ENCODE measurements at regions not wholly inside any gene's neighbourhood (a gene's known extent, or its start where the extent isn't known, plus 50 kb on each side); places are given as distances from the start of the nearest gene placed in this dataset.
"Not testable (repeated sequence)": the region's sequence is repeated elsewhere in the genome, so short reads cannot be mapped to it uniquely, and the experiment has no call there.

DNA sequence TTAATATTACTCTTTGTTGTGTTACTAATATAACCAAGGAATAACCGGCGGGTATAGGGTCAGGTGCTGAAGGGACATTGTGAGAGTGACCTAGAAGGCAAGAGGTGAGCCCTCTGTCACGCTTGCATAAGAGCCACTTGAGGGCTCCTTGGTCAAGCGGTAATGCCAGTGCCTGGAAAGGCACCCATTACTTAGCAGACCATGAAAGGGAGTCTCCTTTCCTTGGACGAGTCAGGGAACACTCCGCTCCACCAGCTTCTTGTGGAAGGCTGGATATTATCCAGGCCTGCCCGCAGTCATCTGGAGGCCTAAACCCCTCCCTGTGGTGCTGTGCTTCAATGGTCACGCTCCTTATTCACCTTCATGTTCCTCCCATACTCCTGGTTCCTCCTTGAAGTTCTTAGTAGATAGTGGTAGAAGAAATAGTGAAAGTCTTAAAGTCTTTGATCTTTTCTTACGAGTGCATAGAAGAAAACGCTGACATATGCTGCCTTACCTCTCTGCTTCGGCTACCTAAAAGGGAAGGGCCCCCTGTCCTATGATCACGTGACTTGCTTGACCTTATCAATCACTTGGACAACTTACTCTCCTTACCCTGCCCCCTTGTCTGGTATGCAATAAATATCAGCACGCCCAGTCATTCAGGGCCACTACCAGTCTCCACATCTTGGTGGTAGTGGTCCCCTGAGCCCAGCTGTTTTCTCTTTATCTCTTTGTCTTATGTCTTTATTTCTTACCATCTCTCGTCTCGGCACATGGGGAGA, 59.6 kb upstream of the DMRTB1 start:
- 88% methylated on average over 15 of the region's 15 CpGs for whole genome bisulfite sequencing
- H3K27me3 ChIP-seq (ENCODE audit: control insufficient read depth, insufficient read depth); DNase-seq; intact Hi-C loops (cut with DNase I); H3K4me1 ChIP-seq (ENCODE audit: control insufficient read depth, insufficient read depth, low read length); H3K27ac ChIP-seq (ENCODE audit: low read length); ATAC-seq; H3K4me3 ChIP-seq (ENCODE audit: low read length); H3K9me3 ChIP-seq (ENCODE audit: control insufficient read depth, low read length): not testable (repeated sequence)

DNA sequence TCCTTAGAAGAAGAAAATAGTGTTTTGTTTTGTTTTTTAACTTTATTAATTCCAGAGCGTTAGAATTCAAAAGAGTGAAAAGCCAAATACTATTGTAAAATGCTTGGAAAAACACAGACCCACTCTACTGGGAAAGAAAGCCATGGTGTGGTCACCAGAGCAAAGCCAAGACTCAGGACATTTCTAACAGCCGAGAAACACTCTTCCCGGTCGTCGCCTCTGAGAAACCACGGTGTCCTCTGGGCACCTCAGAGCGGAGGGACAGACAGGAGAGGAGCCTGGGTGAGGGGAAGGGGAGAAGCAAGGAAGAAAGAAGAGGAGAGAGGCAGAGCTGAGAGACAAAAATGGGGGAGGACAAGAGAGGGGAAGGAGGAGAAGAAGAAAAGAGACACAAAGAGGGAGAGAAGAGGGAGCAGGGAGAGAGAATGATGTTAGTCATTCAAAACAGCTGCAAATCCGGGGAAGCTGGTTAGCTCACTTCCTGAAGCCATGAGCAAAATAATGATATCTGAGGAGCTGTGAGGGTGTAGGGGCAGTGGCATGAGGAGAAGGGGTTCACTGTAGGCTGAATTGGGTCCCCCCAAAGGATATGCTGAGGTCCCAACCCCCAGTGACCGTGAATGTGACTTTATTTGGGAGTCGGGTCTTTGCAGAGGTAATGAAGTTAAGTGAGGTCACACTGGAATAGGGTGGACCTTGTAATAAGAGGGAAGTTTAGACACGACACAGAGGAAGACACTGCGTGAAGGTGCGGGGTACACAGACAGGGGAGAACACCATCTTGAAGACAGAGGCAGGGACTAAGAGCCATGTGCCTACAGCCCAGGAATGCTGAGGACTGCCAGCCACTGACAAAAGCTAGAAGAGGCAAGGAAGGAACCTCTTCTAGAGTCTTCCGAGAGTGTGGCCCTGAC, 58.2 kb upstream of the DMRTB1 start:
- H3K4me3 ChIP-seq (ENCODE audit: low read length) = no peak overlapping the region
- DNase-seq (no peak), ATAC-seq (no peak)
- H3K27ac ChIP-seq (ENCODE audit: low read length) = no peak overlapping the region
- no peaks in the 10 kb centered on the region for H3K9me3 ChIP-seq (ENCODE audit: control insufficient read depth, low read length)
- no peaks in the 10 kb centered on the region for H3K4me1 ChIP-seq (ENCODE audit: control insufficient read depth, insufficient read depth, low read length)
- H3K27me3 ChIP-seq (ENCODE audit: control insufficient read depth, insufficient read depth) = no peaks in the 10 kb centered on the region
- WGBS = 79% methylated on average over 14 of the region's 14 CpGs
- intact Hi-C loops (cut with DNase I) = no loop called here

DNA sequence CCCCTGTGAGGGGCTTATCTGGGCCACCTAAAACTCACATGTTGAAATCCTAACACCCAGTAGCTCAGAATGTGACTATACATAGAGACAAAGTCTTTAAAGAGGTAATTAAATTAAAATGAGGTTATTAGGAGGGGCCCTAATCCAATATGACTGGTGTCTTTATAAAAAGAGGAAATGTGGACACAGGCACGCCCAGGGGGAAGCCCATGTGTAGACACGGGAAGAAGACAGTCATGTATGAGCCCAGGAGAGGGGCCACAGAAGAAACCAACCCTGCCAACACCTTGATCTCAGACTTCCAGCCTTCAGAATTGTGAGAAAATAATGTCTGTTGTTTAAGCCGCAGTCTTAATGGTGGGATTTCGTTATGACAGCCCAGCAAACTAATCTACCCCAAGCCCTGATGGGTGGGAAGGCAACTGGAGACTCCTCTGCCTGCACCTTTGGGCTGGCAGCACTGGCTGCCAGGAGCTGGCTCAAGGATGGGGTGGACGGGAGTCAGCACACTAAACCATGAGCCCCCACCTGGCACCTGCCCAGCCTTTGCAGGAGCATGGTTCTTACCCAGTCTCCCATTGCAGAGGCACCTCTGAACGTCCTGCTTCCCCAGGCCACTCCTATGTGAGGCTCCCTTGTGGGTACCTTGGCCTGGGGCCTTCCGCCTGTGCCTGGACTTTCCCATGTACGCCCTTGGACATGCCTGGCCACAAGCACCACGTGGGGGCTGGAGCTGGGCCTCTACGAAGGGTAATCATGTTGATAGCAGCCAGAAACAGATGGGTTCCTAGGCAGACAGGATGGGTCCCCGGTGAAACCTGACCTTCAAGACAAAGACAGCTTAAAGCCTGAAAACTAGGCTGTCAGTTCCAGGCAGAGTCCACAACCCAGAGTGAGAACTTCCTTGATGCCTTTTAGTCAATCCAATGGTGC, 57.1 kb upstream of the DMRTB1 start:
- 83% methylated on average over 11 of the region's 11 CpGs for WGBS
- ATAC-seq = no peak
- no peak overlapping the region for H3K27ac ChIP-seq (ENCODE audit: low read length)

DNA sequence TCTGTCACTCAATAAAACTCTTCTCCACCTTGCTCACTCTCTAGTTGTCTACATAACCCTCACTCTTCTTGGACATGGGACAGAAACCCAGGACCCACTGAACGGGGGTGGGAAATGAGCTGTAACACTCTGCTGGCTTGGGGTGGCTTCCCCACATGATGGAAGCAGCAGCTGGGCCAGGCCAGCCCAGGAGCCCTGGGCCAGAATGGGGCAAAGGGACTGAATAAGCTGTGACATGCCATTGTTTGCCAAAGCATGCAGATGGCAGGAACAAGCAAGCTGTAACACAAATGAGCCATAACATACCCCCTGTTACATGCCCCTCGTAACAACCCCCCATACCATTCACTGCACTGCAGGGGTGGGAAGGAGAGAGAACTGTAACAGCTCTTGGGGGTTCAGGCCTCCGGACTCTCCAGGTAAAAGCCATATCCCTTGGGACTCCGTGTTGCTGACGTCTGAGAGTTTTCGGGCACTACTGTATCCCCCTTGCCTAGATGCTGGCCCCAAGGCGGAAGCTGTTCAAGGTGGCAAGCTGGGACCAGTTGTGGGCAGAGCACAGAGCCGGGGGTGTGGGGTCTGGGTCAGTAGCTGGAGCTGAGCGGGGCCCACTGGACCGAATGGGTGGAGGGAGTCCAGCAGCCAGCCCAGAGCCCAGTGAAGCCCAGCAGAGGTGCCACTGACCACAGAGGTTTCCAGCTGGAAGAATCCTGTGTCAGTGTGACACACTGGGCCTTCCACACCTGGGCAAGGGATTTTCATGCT, 56.1 kb upstream of the DMRTB1 start:
- H3K27ac ChIP-seq (ENCODE audit: low read length) = no peak overlapping the region
- no peaks in the 10 kb centered on the region for H3K27me3 ChIP-seq (ENCODE audit: control insufficient read depth, insufficient read depth)
- DNase-seq (no peak), ATAC-seq (peak in 1 of 2 donors; percentile 16)
- 88% methylated on average over 10 of the region's 10 CpGs for WGBS
- no peak overlapping the region for H3K4me3 ChIP-seq (ENCODE audit: low read length)
- H3K4me1 ChIP-seq (ENCODE audit: control insufficient read depth, insufficient read depth, low read length) = no peaks in the 10 kb centered on the region
- no peaks in the 10 kb centered on the region for H3K9me3 ChIP-seq (ENCODE audit: control insufficient read depth, low read length)
- intact Hi-C loops (cut with DNase I) = no loop called here

More for the DNA sequence above, 57.1 kb upstream of the DMRTB1 start:
- intact Hi-C loops (cut with DNase I) = no loop called here
- Histone ChIP-seq H3K4me3 (ENCODE audit: low read length) (no peak overlapping the region), H3K9me3 (ENCODE audit: control insufficient read depth, low read length) (no peaks in the 10 kb centered on the region), H3K4me1 (ENCODE audit: control insufficient read depth, insufficient read depth, low read length) (no peaks in the 10 kb centered on the region), H3K27me3 (ENCODE audit: control insufficient read depth, insufficient read depth) (no peaks in the 10 kb centered on the region)
- no peak for DNase-seq

DNA sequence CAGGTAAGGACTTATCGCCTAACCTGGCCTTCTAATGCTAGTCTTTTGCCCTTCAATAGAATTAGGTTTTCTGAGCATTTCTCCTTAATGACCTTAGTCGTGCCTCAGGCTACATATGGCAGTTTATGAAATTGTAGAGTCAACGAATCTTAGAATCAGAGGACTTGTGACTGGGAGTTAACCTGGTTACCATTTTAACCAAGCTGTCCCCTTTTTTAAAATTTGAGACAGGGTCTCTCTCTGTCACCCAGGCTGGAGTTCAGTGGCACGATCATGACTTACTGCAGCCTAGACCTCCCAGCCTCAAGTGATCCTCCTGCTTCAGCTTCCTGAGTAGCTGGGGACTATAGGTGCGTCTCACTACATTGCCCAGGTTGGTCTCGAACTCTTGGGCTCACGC, 53.5 kb upstream of the DMRTB1 start:
- DNase-seq (no peak), ATAC-seq (no peak)
- Histone ChIP-seq H3K9me3 (ENCODE audit: control insufficient read depth, low read length) (no peaks in the 10 kb centered on the region), H3K4me3 (ENCODE audit: low read length) (no peak overlapping the region), H3K4me1 (ENCODE audit: control insufficient read depth, insufficient read depth, low read length) (no peaks in the 10 kb centered on the region), H3K27ac (ENCODE audit: low read length) (no peak overlapping the region), H3K27me3 (ENCODE audit: control insufficient read depth, insufficient read depth) (no peaks in the 10 kb centered on the region)
- intact Hi-C loops (cut with DNase I) = no loop called here
- WGBS = 87% methylated on average over 7 of the region's 7 CpGs

DNA sequence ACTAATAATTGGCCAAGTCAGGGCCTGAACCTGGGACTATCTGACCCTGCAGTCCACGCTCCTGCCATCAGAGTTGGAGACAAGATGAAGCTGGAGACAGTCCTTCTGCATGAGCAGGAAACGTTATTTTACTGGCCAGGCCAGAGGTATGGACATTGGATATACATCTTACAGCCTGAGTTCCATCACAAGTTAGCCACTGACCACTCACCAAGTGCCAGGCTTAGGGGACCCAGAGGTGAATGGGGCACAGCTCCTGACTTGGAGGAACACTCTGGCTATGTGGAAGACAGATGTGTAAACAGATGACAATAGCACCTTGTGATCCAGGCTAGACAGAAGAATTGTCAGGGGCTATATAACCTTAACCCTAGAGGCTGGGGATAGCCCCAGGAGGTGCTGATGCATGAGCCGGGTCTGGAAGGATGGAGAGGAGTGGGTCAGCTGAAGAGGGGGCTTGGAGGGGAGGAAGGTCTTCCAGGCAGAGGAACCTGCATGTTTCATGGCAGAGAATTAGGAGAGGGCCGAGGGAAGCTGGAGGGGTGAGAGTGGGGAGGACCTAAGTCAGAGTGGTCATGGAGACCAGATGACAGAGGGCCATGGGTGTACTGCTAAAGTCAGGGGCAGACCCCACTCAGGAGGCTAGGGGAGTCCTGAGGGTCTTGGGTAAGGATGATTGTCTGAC, 52.5 kb upstream of the DMRTB1 start:
- DNase-seq (no peak), ATAC-seq (no peak)
- Histone ChIP-seq H3K27ac (ENCODE audit: low read length) (no peak overlapping the region), H3K9me3 (ENCODE audit: control insufficient read depth, low read length) (no peaks in the 10 kb centered on the region), H3K4me1 (ENCODE audit: control insufficient read depth, insufficient read depth, low read length) (no peaks in the 10 kb centered on the region), H3K4me3 (ENCODE audit: low read length) (no peak overlapping the region), H3K27me3 (ENCODE audit: control insufficient read depth, insufficient read depth) (no peaks in the 10 kb centered on the region)
- intact Hi-C loops (cut with DNase I) = no loop called here
- 67% methylated on average over 4 of the region's 4 CpGs for WGBS

DNA sequence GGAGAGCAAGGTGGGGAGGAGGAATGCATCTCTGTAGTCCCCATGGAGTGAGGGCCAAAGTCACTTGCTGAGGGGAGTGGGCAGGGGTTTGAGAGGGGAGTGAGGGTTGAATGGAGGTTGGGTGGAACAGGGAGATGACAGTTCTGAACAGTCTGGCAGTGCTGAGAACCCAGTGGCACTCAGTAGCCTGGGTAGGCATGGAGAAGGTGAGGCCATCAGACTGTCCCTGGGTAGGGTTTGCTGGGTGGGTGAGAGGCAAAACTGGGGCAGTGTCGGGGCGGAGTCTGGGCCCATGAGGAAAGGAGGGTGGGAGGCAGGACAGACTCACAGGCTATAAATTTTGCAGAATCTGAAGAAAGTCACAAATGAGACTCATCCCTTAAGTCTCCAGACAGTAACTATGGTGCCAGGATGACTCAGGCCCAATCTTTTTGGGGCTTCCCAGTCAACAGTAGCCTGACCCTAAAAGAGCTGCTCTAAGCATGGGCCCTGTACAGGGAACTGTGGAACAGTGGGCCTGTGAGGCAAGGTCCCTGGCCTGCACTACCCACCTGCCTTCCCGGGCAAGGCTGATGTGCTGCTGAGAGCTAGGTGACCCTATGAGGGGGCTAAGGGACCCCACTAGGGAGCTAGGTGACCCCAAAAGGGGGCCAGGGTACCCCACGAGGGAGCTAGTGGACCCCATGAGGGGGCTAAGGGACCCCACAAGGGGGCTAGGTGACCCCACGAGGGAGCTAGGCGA, 51.0 kb upstream of the DMRTB1 start:
- Histone ChIP-seq H3K27ac (ENCODE audit: low read length) (no peak overlapping the region), H3K4me3 (ENCODE audit: low read length) (no peak overlapping the region), H3K27me3 (ENCODE audit: control insufficient read depth, insufficient read depth) (no peaks in the 10 kb centered on the region), H3K4me1 (ENCODE audit: control insufficient read depth, insufficient read depth, low read length) (no peaks in the 10 kb centered on the region), H3K9me3 (ENCODE audit: control insufficient read depth, low read length) (no peaks in the 10 kb centered on the region)
- ATAC-seq (no peak), DNase-seq (no peak)
- 91% methylated on average over 6 of the region's 6 CpGs for WGBS
- intact Hi-C loops (cut with DNase I) = no loop called here

DNA sequence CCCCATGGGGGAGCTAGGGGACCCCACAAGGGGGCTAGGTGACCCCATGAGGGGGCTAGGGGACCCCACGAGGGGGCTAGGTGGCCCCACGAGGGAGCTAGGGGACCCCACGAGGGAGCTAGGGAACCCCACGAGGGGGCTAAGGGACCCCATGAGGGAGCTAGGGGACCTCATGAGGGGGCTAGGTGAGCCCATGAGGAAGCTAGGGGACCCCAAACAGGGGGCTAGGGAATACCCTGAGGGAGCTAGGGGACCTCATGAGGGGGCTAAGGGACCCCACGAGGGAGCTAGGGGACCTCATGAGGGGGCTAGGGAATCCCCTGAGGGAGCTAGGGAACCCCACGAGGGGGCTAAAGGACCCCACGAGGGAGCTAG, 50.5 kb upstream of the DMRTB1 start:
- no peak overlapping the region for H3K27ac ChIP-seq (ENCODE audit: low read length)
- WGBS = 81% methylated on average over 7 of the region's 7 CpGs
- no peaks in the 10 kb centered on the region for H3K9me3 ChIP-seq (ENCODE audit: control insufficient read depth, low read length)
- H3K4me3 ChIP-seq (ENCODE audit: low read length) = no peak overlapping the region
- H3K4me1 ChIP-seq (ENCODE audit: control insufficient read depth, insufficient read depth, low read length) = no peaks in the 10 kb centered on the region
- intact Hi-C loops (cut with DNase I) = no loop called here
- no peaks in the 10 kb centered on the region for H3K27me3 ChIP-seq (ENCODE audit: control insufficient read depth, insufficient read depth)
- ATAC-seq = no peak
- DNase-seq = no peak

DNA sequence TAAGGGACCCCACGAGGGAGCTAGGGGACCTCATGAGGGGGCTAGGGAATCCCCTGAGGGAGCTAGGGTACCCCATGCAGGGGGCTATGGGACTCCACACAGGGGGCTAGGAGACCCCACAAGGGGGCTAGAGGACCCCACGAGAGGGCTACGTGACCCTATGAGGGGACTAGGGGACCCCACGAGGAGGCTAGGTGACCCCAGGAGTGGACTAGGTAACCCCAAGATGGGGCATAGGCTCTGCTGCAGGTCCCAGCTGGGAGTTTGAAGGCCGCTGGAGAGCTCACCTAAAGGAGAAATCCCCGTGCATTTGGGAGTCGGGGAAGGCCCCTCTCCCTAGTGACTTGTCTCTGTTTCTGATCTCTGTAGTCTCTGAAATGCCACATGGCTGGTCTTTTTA, 50.0 kb upstream of the DMRTB1 start:
- no peak overlapping the region for H3K4me3 ChIP-seq (ENCODE audit: low read length)
- H3K27ac ChIP-seq (ENCODE audit: low read length) = no peak overlapping the region
- DNase-seq = no peak
- H3K27me3 ChIP-seq (ENCODE audit: control insufficient read depth, insufficient read depth) = no peaks in the 10 kb centered on the region
- intact Hi-C loops (cut with DNase I) = no loop called here
- H3K4me1 ChIP-seq (ENCODE audit: control insufficient read depth, insufficient read depth, low read length) = no peaks in the 10 kb centered on the region
- 82% methylated on average over 7 of the region's 7 CpGs for WGBS
- ATAC-seq = no peak
- no peaks in the 10 kb centered on the region for H3K9me3 ChIP-seq (ENCODE audit: control insufficient read depth, low read length)

All from right cardiac atrium (tissue), 5 donors.